HepG2 (cell line): ENCODE measurements at regions not wholly inside any gene's neighbourhood (a gene's known extent, or its start where the extent isn't known, plus 50 kb on each side); places are given as distances from the start of the nearest gene placed in this dataset.

Experiments used
- CCAR2 ChIP-seq: fragments of 200-400 bp; formaldehyde crosslinking; optimal IDR thresholded peaks from 2 replicates; pipeline ENCODE3; 2018; ENCODE audit warnings: low read depth, mild to moderate bottlenecking, low read length, moderate library complexity
- E2F1 ChIP-seq: sonication (generic); formaldehyde crosslinking; IDR thresholded peaks from 2 replicates; pipeline ENCODE4 v1.5.0; 2020; ENCODE audit warnings: missing genetic modification reagents
- FOXK1 ChIP-seq: sonication (generic); formaldehyde crosslinking; IDR thresholded peaks from 2 replicates; pipeline ENCODE4 v1.4.0; 2020; ENCODE audit warnings: low read depth, missing genetic modification reagents, borderline replicate concordance
- GMEB2 ChIP-seq: IDR thresholded peaks from 2 replicates; pipeline ENCODE4 v1.6.1; 2016; ENCODE audit warnings: missing biosample characterization, missing genetic modification reagents, low read depth
- LRRFIP1 ChIP-seq: sonication (generic); formaldehyde crosslinking; conservative IDR thresholded peaks from 2 replicates; pipeline ENCODE4 v1.4.0; 2020; ENCODE audit warnings: missing genetic modification reagents
- MIER3 ChIP-seq: IDR thresholded peaks from 2 replicates; pipeline ENCODE4 v1.6.1; 2016; ENCODE audit warnings: missing compliant biosample characterization, borderline replicate concordance
- TSC22D2 ChIP-seq: sonication (generic); formaldehyde crosslinking; IDR thresholded peaks from 2 replicates; pipeline ENCODE4 v1.5.1; 2020; ENCODE audit warnings: missing genetic modification reagents, mild to moderate bottlenecking, borderline replicate concordance
- ZBTB46 ChIP-seq: sonication (generic); formaldehyde crosslinking; IDR thresholded peaks from 2 replicates; pipeline ENCODE4 v1.4.0; 2020; ENCODE audit warnings: mild to moderate bottlenecking, missing genetic modification reagents, borderline replicate concordance
- ZNF136 ChIP-seq: sonication (generic); formaldehyde crosslinking; IDR thresholded peaks from 2 replicates; pipeline ENCODE4 v1.8.1; 2022; ENCODE audit warnings: low read depth, mild to moderate bottlenecking, moderate library complexity, missing genetic modification reagents

GRCh38 chr2:196379600-196379999 lies 208.2 kb upstream of the STK17B start (continued):
- no peak for TF ChIP-seq ZBTB46 (CRISPR knock-in tag)
- TF ChIP-seq E2F1 (CRISPR knock-in tag), result no peak
- TF ChIP-seq TSC22D2 (CRISPR knock-in tag), result no peak
- TF ChIP-seq LRRFIP1, result no peak
- TF ChIP-seq MIER3 (CRISPR knock-in tag), result no peak
- TF ChIP-seq FOXK1 (CRISPR knock-in tag), result no peak
- no peak for TF ChIP-seq ZNF136
- no peak for TF ChIP-seq CCAR2
- no peak for TF ChIP-seq GMEB2 (CRISPR knock-in tag)
